Chondrocyte (in vitro differentiated cells): ENCODE measurements at regions not wholly inside any gene's neighbourhood (a gene's known extent, or its start where the extent isn't known, plus 50 kb on each side); places are given as distances from the start of the nearest gene placed in this dataset.

Experiments used
- DNase-seq: peaks from one replicate; pipeline ENCODE4 v3.0.0; 2021; ENCODE audit warnings: mixed read lengths, low spot score
- H3K27ac Mint-ChIP-seq: one replicate; pipeline ENCODE4 v1.8.0; 2021; ENCODE audit warnings: mild to moderate bottlenecking, moderate library complexity, mixed read lengths; ENCODE audit not compliant: unreplicated experiment
- H3K27me3 Mint-ChIP-seq: 2 replicates; pipeline ENCODE4 v1.8.0; 2021; ENCODE audit warnings: low read depth, mixed read lengths
- H3K36me3 Mint-ChIP-seq: 2 replicates; pipeline ENCODE4 v1.8.0; 2021; ENCODE audit warnings: low read depth, mixed read lengths
- H3K4me1 Mint-ChIP-seq: 2 replicates; pipeline ENCODE4 v1.8.0; 2021; ENCODE audit warnings: low read depth, mild to moderate bottlenecking, mixed read lengths
- H3K4me3 Mint-ChIP-seq: one replicate; pipeline ENCODE4 v1.8.0; 2021; ENCODE audit warnings: mild to moderate bottlenecking, moderate library complexity, mixed read lengths; ENCODE audit not compliant: unreplicated experiment
- H3K9me3 Mint-ChIP-seq: 2 replicates; pipeline ENCODE4 v1.8.0; 2021; ENCODE audit warnings: low read depth, mixed read lengths
- TF ChIP-seq, protein P1 (sequence below): fragments of 200-600 bp; sonication (generic); IDR thresholded peaks from 2 replicates; pipeline ENCODE4 v1.5.0; 2021; ENCODE audit warnings: antibody characterized with exemption, mild to moderate bottlenecking, moderate library complexity

DNA sequence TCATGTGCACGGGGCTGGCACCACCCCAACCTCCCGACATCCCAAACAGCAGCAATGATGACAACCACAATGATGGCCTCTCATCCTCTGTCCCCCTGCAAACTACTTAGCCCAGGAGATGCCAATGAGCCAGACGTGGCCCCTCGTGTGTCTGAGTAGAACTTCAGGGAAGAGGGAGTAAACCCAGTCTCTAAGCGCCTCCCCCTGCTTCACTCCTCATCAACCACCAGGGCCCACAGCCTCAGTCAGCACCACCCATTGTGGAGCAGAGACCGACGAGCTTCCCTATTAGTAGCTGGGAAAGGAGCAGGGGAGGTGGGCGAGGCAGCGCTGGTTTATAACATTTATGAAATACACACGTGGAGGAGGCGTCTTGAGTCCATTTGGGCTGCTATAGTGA lies 182.7 kb upstream of the SFSWAP start:
- DNase-seq: no peak
- no peak overlapping the region for H3K27ac Mint-ChIP-seq
- no peaks in the 10 kb centered on the region for H3K9me3 Mint-ChIP-seq
- peaks cover 13% of the 10 kb centered on the region for H3K27me3 Mint-ChIP-seq
- H3K36me3 Mint-ChIP-seq: no peaks in the 10 kb centered on the region
- no peaks in the 10 kb centered on the region for H3K4me1 Mint-ChIP-seq
- TF ChIP-seq, protein P1, sequence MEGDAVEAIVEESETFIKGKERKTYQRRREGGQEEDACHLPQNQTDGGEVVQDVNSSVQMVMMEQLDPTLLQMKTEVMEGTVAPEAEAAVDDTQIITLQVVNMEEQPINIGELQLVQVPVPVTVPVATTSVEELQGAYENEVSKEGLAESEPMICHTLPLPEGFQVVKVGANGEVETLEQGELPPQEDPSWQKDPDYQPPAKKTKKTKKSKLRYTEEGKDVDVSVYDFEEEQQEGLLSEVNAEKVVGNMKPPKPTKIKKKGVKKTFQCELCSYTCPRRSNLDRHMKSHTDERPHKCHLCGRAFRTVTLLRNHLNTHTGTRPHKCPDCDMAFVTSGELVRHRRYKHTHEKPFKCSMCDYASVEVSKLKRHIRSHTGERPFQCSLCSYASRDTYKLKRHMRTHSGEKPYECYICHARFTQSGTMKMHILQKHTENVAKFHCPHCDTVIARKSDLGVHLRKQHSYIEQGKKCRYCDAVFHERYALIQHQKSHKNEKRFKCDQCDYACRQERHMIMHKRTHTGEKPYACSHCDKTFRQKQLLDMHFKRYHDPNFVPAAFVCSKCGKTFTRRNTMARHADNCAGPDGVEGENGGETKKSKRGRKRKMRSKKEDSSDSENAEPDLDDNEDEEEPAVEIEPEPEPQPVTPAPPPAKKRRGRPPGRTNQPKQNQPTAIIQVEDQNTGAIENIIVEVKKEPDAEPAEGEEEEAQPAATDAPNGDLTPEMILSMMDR: no peak
- H3K4me3 Mint-ChIP-seq: no peak overlapping the region

GRCh38 chr12:131528667-131529066 lies 182.2 kb upstream of the SFSWAP start:
- Mint-ChIP-seq H3K9me3 (no peaks in the 10 kb centered on the region), H3K27me3 (peaks cover 16% of the 10 kb centered on the region), H3K27ac (no peak overlapping the region), H3K4me1 (no peaks in the 10 kb centered on the region), H3K4me3 (no peak overlapping the region), H3K36me3 (no peaks in the 10 kb centered on the region)
- TF ChIP-seq, protein P1: no peak
- no peak for DNase-seq

GRCh38 chr12:131529196-131530040 lies 181.5 kb upstream of the SFSWAP start:
- no peaks in the 10 kb centered on the region for H3K9me3 Mint-ChIP-seq
- H3K36me3 Mint-ChIP-seq: no peaks in the 10 kb centered on the region
- no peak overlapping the region for H3K4me3 Mint-ChIP-seq
- H3K27me3 Mint-ChIP-seq: peaks cover 15% of the 10 kb centered on the region
- H3K27ac Mint-ChIP-seq: no peak overlapping the region
- DNase-seq: no peak
- H3K4me1 Mint-ChIP-seq: no peaks in the 10 kb centered on the region
- TF ChIP-seq, protein P1: no peak

- H3K9me3 Mint-ChIP-seq: no peaks in the 10 kb centered on the region
- H3K4me1 Mint-ChIP-seq: no peaks in the 10 kb centered on the region
- H3K4me3 Mint-ChIP-seq: no peak overlapping the region
- TF ChIP-seq, protein P1: no peak
- H3K27ac Mint-ChIP-seq: no peak overlapping the region
- H3K36me3 Mint-ChIP-seq: no peaks in the 10 kb centered on the region
- no peak for DNase-seq
- peaks cover 14% of the 10 kb centered on the region for H3K27me3 Mint-ChIP-seq
Observed at GRCh38 chr12:131530041-131530332, 180.9 kb upstream of the SFSWAP start.

GRCh38 chr12:131530422-131530821 lies 180.5 kb upstream of the SFSWAP start:
- TF ChIP-seq, protein P1: no peak
- no peak for DNase-seq
- Mint-ChIP-seq H3K27ac (no peak overlapping the region), H3K36me3 (no peaks in the 10 kb centered on the region), H3K4me3 (no peak overlapping the region), H3K27me3 (peaks cover 15% of the 10 kb centered on the region), H3K9me3 (no peaks in the 10 kb centered on the region), H3K4me1 (no peaks in the 10 kb centered on the region)
